ENCODE measurements at regions not wholly inside any gene's neighbourhood (a gene's known extent, or its start where the extent isn't known, plus 50 kb on each side); places are given as distances from the start of the nearest gene placed in this dataset.

GRCh38 chr5:143649937-143650621, 161.9 kb upstream of the HMHB1 start (continued):
- TF ChIP-seq ZNF532 (CRISPR knock-in tag; IDR thresholded peaks at IDR 0.05; ENCODE audit: borderline replicate concordance) (no peak), RORB (CRISPR knock-in tag; IDR thresholded peaks at IDR 0.05) (no peak), NFE2L1 (CRISPR knock-in tag; IDR thresholded peaks at IDR 0.05) (no peak), KAT7 (CRISPR knock-in tag; IDR thresholded peaks at IDR 0.05; ENCODE audit: borderline replicate concordance) (no peak), ZNF281 (CRISPR knock-in tag; IDR thresholded peaks at IDR 0.05) (no peak), PREB (CRISPR knock-in tag; IDR thresholded peaks at IDR 0.05; ENCODE audit: borderline replicate concordance) (no peak), CDX4 (CRISPR knock-in tag; IDR thresholded peaks at IDR 0.05; ENCODE audit: borderline replicate concordance) (no peak), STAT6 (CRISPR knock-in tag; conservative IDR thresholded peaks at IDR 0.05; ENCODE audit: low read depth) (no peak)

- DNase-seq (ENCODE audit: low spot score) (no peak), ATAC-seq (no peak)
- H3K27ac Mint-ChIP-seq, result no peak overlapping the region
- CTCF ChIA-PET, result interaction anchor here (1.0 kb wide), 1 partner anchor 320 kb away, joined by 4 read pairs; no protein-coding TSS in a partner anchor
- H3K9me3 Mint-ChIP-seq, result no peaks in the 10 kb centered on the region
- H3K4me3 Mint-ChIP-seq, result no peak overlapping the region
- POLR2A ChIA-PET, result no interaction called here
- H3K4me1 Mint-ChIP-seq, result no peaks in the 10 kb centered on the region
- no peaks in the 10 kb centered on the region for H3K36me3 Mint-ChIP-seq
- H3K27me3 Mint-ChIP-seq (ENCODE audit: low read depth), result no peaks in the 10 kb centered on the region
- no peak for TF ChIP-seq JAZF1 (CRISPR knock-in tag; IDR thresholded peaks at IDR 0.05)
These were observed 163.3 kb upstream of the HMHB1 start for GRCh38 chr5:143648696-143649095.

GRCh38 chr5:143646961-143647360, 165.0 kb upstream of the HMHB1 start:
- Mint-ChIP-seq H3K27me3 (ENCODE audit: low read depth) (no peaks in the 10 kb centered on the region), H3K36me3 (no peaks in the 10 kb centered on the region), H3K4me3 (no peak overlapping the region), H3K4me1 (peaks cover 11% of the 10 kb centered on the region), H3K27ac (no peak overlapping the region), H3K9me3 (no peaks in the 10 kb centered on the region)
- TF ChIP-seq JUN (CRISPR knock-in tag; IDR thresholded peaks at IDR 0.05) (no peak), ZNF219 (CRISPR knock-in tag; IDR thresholded peaks at IDR 0.05; ENCODE audit: borderline replicate concordance) (no peak), OVOL2 (CRISPR knock-in tag; IDR thresholded peaks at IDR 0.05; ENCODE audit: borderline replicate concordance) (no peak), EMX1 (CRISPR knock-in tag; IDR thresholded peaks at IDR 0.05) (no peak), SOX15 (CRISPR knock-in tag; IDR thresholded peaks at IDR 0.05) (no peak), ZBTB43 (CRISPR knock-in tag; IDR thresholded peaks at IDR 0.05) (no peak), NFE2L1 (CRISPR knock-in tag; IDR thresholded peaks at IDR 0.05) (no peak), AR (CRISPR knock-in tag; IDR thresholded peaks at IDR 0.05) (no peak)
- ChIA-PET POLR2A (no interaction called here), CTCF (no interaction called here)
- DNase-seq (ENCODE audit: low spot score), result no peak
- no peak for ATAC-seq
